SK-N-SH (cell line): ENCODE measurements at regions not wholly inside any gene's neighbourhood (a gene's known extent, or its start where the extent isn't known, plus 50 kb on each side); places are given as distances from the start of the nearest gene placed in this dataset.

Experiments
- CTCF ChIA-PET: fragments of 300-600, 350-600 bp; formaldehyde crosslinking; extraction: SDS; loops from one replicate; lab custom pipeline; 2021; lab: Yijun Ruan, JAX
- POLR2A ChIA-PET: fragments of 350-600 bp; sonication (Branson Sonifier 250); formaldehyde crosslinking; extraction: SDS; loops from one replicate; lab custom pipeline; 2020; ENCODE audit warnings: antibody characterized with exemption, inconsistent platforms; lab: Yijun Ruan, JAX
- DNase-seq: peaks from one replicate; pipeline ENCODE4 v3.0.0; 2012
- H2AFZ ChIP-seq: fragments of 200-600 bp; sonication (generic); 2 replicates; pipeline ENCODE4 v1.8.1; 2016; ENCODE audit warnings: antibody characterized with exemption, mild to moderate bottlenecking, low read depth
- H3F3A ChIP-seq: fragments of 200-600 bp; sonication (generic); replicated peaks from 2 replicates; pipeline ENCODE3; 2016; ENCODE audit warnings: antibody characterized with exemption, mild to moderate bottlenecking; ENCODE audit not compliant: insufficient read depth
- H3K27ac ChIP-seq, 2 experiments: fragments of 200-500 bp in 1 of 2; fragments of 200-600 bp in 1 of 2; sonication (Bioruptor generic) in 1 of 2; sonication (generic), shearing (Covaris generic) in 1 of 2; 2 replicates each; pipeline versions ENCODE4 v1.5.1 to v1.6.1; 2014 to 2016; ENCODE audit warnings: low read depth in 2 of 2, inconsistent platforms in 1 of 2, low read length in 1 of 2, mild to moderate bottlenecking in 1 of 2, mixed read lengths in 1 of 2
- H3K27me3 ChIP-seq: fragments of 200-600 bp; sonication (generic), shearing (Covaris generic); 2 replicates; pipeline ENCODE4 v1.6.1; 2016; ENCODE audit warnings: mixed run types; ENCODE audit not compliant: insufficient read depth
- H3K36me3 ChIP-seq, 2 experiments: fragments of 200-500 bp in 1 of 2; fragments of 200-600 bp in 1 of 2; sonication (Bioruptor generic) in 1 of 2; sonication (generic) in 1 of 2; replicated peaks in 1 of 2; 2 replicates each; pipeline versions ENCODE3 to v1.5.1; 2014 to 2016; ENCODE audit warnings: low read length in 1 of 2, mild to moderate bottlenecking in 1 of 2; ENCODE audit not compliant: insufficient read depth in 2 of 2, control insufficient read depth in 1 of 2
- H3K4me1 ChIP-seq, 2 experiments: fragments of 200-500 bp in 1 of 2; fragments of 200-600 bp in 1 of 2; sonication (Bioruptor generic) in 1 of 2; sonication (generic), shearing (Covaris generic) in 1 of 2; 2 replicates each; pipeline versions ENCODE4 v1.5.1 to v1.6.1; 2014 to 2016; ENCODE audit warnings: low read depth in 1 of 2, low read length in 1 of 2, mixed run types in 1 of 2; ENCODE audit not compliant: insufficient read depth in 2 of 2, control insufficient read depth in 1 of 2
- H3K4me2 ChIP-seq: fragments of 200-600 bp; sonication (generic), shearing (Covaris generic); 2 replicates; pipeline ENCODE4 v1.6.1; 2017; ENCODE audit warnings: mixed run types
- H3K4me3 ChIP-seq, 2 experiments: fragments of 200-500 bp in 1 of 2; fragments of 200-600 bp in 1 of 2; sonication (Bioruptor generic) in 1 of 2; sonication (generic), shearing (Covaris generic) in 1 of 2; 2 replicates each; pipeline versions ENCODE4 v1.5.1 to v1.8.1; 2014 to 2016; ENCODE audit warnings: low read depth in 2 of 2, inconsistent platforms in 1 of 2, low read length in 1 of 2, mild to moderate bottlenecking in 1 of 2, mixed read lengths in 1 of 2, moderate library complexity in 1 of 2
- H3K79me2 ChIP-seq: fragments of 200-600 bp; sonication (generic); 2 replicates; pipeline ENCODE4 v1.8.1; 2017; ENCODE audit warnings: mild to moderate bottlenecking; ENCODE audit not compliant: insufficient read depth
- H3K9ac ChIP-seq: fragments of 200-600 bp; sonication (generic); 2 replicates; pipeline ENCODE4 v1.6.1; 2017; ENCODE audit warnings: mixed run types
- H3K9me2 ChIP-seq: fragments of 200-600 bp; sonication (generic); 2 replicates; pipeline ENCODE4 v1.6.1; 2017; ENCODE audit warnings: mixed run types
- H3K9me3 ChIP-seq: fragments of 200-600 bp; sonication (generic); 2 replicates; pipeline ENCODE4 v1.6.1; 2017; ENCODE audit warnings: mixed run types, mild to moderate bottlenecking, moderate library complexity
- H4K20me1 ChIP-seq: fragments of 200-600 bp; sonication (generic); 2 replicates; pipeline ENCODE4 v1.6.1; 2017; ENCODE audit warnings: mild to moderate bottlenecking, mixed run types; ENCODE audit not compliant: insufficient read depth
- CHD2 ChIP-seq: fragments of 150-350 bp; IDR thresholded peaks from 2 replicates; pipeline ENCODE4 v1.6.1; 2018; ENCODE audit warnings: low read length; ENCODE audit not compliant: partially characterized antibody
- ELF1 ChIP-seq: IDR thresholded peaks from 2 replicates; pipeline ENCODE4 v1.4.0; 2012
- EZH2phosphoT487 ChIP-seq: fragments of 200-600 bp; sonication (generic); IDR thresholded peaks from 2 replicates; pipeline ENCODE4 v1.6.1; 2017; ENCODE audit warnings: low read depth, mixed run types, mild to moderate bottlenecking, antibody characterized with exemption, moderate library complexity, borderline replicate concordance
- GABPA ChIP-seq: IDR thresholded peaks from 2 replicates; pipeline ENCODE4 v1.4.0; 2012; ENCODE audit warnings: low read depth, mild to moderate bottlenecking
- IRF3 ChIP-seq: fragments of 150-350 bp; IDR thresholded peaks from 2 replicates; pipeline ENCODE4 v1.6.1; 2016; ENCODE audit warnings: mild to moderate bottlenecking, low read depth, low read length
- MEF2A ChIP-seq: IDR thresholded peaks from 2 replicates; pipeline ENCODE4 v1.4.0; 2012; ENCODE audit warnings: low read depth, borderline replicate concordance
- NFIC ChIP-seq: IDR thresholded peaks from 2 replicates; pipeline ENCODE4 v1.4.0; 2012; ENCODE audit warnings: borderline replicate concordance
- RAD21 ChIP-seq: IDR thresholded peaks from 2 replicates; pipeline ENCODE4 v1.6.1; 2012; ENCODE audit warnings: mild to moderate bottlenecking, low read length
- RFX5 ChIP-seq: IDR thresholded peaks from 2 replicates; pipeline ENCODE4 v1.6.1; 2012; ENCODE audit warnings: mild to moderate bottlenecking, improper control_type of control experiment, low read length
- SIN3A ChIP-seq: IDR thresholded peaks from 2 replicates; pipeline ENCODE4 v1.6.1; 2012; ENCODE audit warnings: low read depth, mild to moderate bottlenecking, low read length, moderate library complexity, borderline replicate concordance
- SMC3 ChIP-seq: IDR thresholded peaks from 2 replicates; pipeline ENCODE4 v1.6.1; 2012; ENCODE audit warnings: low read depth, low read length, improper control_type of control experiment
- TAF1 ChIP-seq: IDR thresholded peaks from 2 replicates; pipeline ENCODE4 v1.6.1; 2012; ENCODE audit warnings: low read depth, mild to moderate bottlenecking, low read length, moderate library complexity, borderline replicate concordance
- USF2 ChIP-seq: fragments of 150-350 bp; IDR thresholded peaks from 2 replicates; pipeline ENCODE4 v1.6.1; 2017; ENCODE audit warnings: antibody characterized with exemption, low read length, low read depth, borderline replicate concordance
- WGBS: methylation state at CpG from one replicate; pipeline ENCODE4 v1.1.6; 2017; ENCODE audit warnings: low lambda C conversion rate; 5-methylcytosine and 5-hydroxymethylcytosine counted together
- TF ChIP-seq, protein P1 (sequence below): IDR thresholded peaks from 2 replicates; pipeline ENCODE4 v1.4.0; 2012; ENCODE audit warnings: low read depth
- TF ChIP-seq, protein P2 (sequence below): IDR thresholded peaks from 2 replicates; pipeline ENCODE4 v1.4.0; 2012; ENCODE audit warnings: low read depth, borderline replicate concordance
- TF ChIP-seq, protein P3 (sequence below): fragments of 200-600 bp; sonication (generic); IDR thresholded peaks from 2 replicates; pipeline ENCODE4 v1.6.1; 2017; ENCODE audit warnings: antibody characterized with exemption, mild to moderate bottlenecking, moderate library complexity

GRCh38 chr12:69115951-69116350, 123.4 kb upstream of the CPSF6 start:
- H3K9me3 ChIP-seq, result no peaks in the 10 kb centered on the region
- ChIA-PET CTCF (no interaction called here), POLR2A (no interaction called here)

DNA sequence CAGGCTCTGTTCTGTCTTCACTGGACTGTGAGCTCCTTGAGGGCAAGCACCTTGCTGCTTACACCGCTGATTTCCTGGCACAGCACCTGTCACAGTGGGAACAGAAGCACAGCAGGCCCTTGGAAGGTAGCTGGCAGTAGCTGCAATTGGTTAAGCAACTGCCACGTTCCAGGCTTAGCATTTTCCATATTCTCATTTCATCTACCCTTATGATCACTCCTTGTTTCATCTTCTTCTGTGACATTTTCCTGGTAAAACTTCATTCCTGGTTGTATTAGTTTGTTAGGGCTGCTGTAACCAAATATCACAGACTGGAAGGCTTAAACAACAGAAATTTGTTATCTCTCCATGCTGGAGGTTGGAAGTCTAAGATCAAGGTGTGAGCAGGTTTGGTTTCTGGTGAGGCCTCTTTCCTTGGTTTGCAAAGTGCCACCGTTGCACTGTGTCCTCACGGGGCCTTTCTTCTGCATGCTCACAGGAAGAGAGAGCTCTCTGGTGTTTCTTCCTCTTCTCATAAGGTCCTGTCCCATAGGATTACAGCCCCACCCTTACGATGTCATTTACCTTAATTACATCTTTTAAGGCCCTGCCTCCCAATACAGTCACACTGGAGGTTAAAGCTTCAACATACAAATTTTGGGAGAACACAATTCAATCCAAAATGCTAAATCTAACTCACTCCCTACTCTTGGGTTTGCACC, 121.7 kb upstream of the CPSF6 start:
- WGBS, result 19% methylated on average over 5 of the region's 5 CpGs
- no peak for DNase-seq
- Histone ChIP-seq H3K9me3 (no peaks in the 10 kb centered on the region), H3K36me3 (no peaks in the 10 kb centered on the region), H3K27ac (no peak overlapping the region), H2AFZ (no peak overlapping the region), H3K4me1 (no peaks in the 10 kb centered on the region), H3F3A (no peaks in the 10 kb centered on the region), H3K9me2 (no peaks in the 10 kb centered on the region), H3K79me2 (no peaks in the 10 kb centered on the region), H4K20me1 (no peaks in the 10 kb centered on the region), H3K9ac (no peak overlapping the region), H3K4me3 (no peak overlapping the region), H3K27me3 (no peaks in the 10 kb centered on the region; the same call in 1 of the 2 replicates), H3K4me2 (no peak overlapping the region)
- ChIA-PET POLR2A (interaction anchor here (0.6 kb wide), 1 partner anchor 12 kb away, joined by 6 read pairs; no protein-coding TSS in a partner anchor), CTCF (no interaction called here)
- TF ChIP-seq IRF3 (no peak), GABPA (no peak), MEF2A (no peak), CHD2 (no peak)
- TF ChIP-seq, protein P1, sequence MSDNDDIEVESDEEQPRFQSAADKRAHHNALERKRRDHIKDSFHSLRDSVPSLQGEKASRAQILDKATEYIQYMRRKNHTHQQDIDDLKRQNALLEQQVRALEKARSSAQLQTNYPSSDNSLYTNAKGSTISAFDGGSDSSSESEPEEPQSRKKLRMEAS, result no peak

More at GRCh38 chr12:69115951-69116350, 123.4 kb upstream of the CPSF6 start:
- Histone ChIP-seq H3K27me3 (no peaks in the 10 kb centered on the region; the same call in 1 of the 2 replicates), H3K4me3 (no peak overlapping the region), H3F3A (no peaks in the 10 kb centered on the region), H4K20me1 (no peaks in the 10 kb centered on the region), H3K36me3 (no peaks in the 10 kb centered on the region), H3K4me1 (no peaks in the 10 kb centered on the region), H2AFZ (no peak overlapping the region), H3K9ac (no peak overlapping the region), H3K79me2 (no peaks in the 10 kb centered on the region), H3K27ac (no peak overlapping the region)
- WGBS, result 44% methylated on average over 9 of the region's 9 CpGs
- no peak for DNase-seq
- TF ChIP-seq RAD21, result no peak
- TF ChIP-seq NFIC, result no peak
- TF ChIP-seq CHD2, result no peak
- no peak for TF ChIP-seq EZH2phosphoT487
- TF ChIP-seq, all 33 proteins: peak for 0
- Histone ChIP-seq H3K9me2 (no peaks in the 10 kb centered on the region), H3K4me2 (no peak overlapping the region)

DNA sequence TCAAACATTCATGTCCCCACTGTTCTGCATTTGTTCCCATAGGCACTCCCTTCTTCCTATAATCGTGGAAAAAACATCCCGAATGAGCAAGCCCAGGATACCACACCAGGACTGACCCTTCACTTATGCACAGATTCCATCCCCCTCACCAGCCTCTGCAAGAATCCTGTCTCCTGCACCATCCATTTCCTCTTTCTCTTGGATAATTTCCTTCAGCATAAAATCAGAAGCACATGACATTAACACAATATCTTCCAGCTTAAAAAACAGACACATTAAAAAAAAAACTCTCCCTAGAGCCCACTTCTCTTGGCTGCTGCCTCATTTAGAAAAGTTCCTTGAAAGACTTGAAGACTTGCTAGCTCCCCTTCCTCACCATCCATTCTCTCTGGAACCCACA, 120.9 kb upstream of the CPSF6 start:
- Histone ChIP-seq H3K4me2 (no peak overlapping the region), H3K4me1 (no peaks in the 10 kb centered on the region), H3K27ac (no peak overlapping the region), H3K9ac (no peak overlapping the region), H3F3A (no peaks in the 10 kb centered on the region), H2AFZ (no peak overlapping the region), H3K4me3 (no peak overlapping the region), H4K20me1 (no peaks in the 10 kb centered on the region), H3K79me2 (no peaks in the 10 kb centered on the region), H3K9me3 (no peaks in the 10 kb centered on the region), H3K27me3 (no peaks in the 10 kb centered on the region; the same call in 1 of the 2 replicates), H3K9me2 (no peaks in the 10 kb centered on the region), H3K36me3 (no peaks in the 10 kb centered on the region)
- no peak for DNase-seq
- 14% methylated on average over 2 of the region's 2 CpGs for WGBS
- ChIA-PET CTCF (no interaction called here), POLR2A (no interaction called here)
- TF ChIP-seq TAF1, result no peak
- no peak for TF ChIP-seq ELF1
- no peak for TF ChIP-seq SIN3A
- TF ChIP-seq NFIC, result no peak
- no peak for TF ChIP-seq USF2
- TF ChIP-seq SMC3, result no peak
- no peak for TF ChIP-seq RFX5
- TF ChIP-seq, protein P2, sequence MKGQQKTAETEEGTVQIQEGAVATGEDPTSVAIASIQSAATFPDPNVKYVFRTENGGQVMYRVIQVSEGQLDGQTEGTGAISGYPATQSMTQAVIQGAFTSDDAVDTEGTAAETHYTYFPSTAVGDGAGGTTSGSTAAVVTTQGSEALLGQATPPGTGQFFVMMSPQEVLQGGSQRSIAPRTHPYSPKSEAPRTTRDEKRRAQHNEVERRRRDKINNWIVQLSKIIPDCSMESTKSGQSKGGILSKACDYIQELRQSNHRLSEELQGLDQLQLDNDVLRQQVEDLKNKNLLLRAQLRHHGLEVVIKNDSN, result no peak
- TF ChIP-seq GABPA, result no peak
- no peak for TF ChIP-seq CHD2
- no peak for TF ChIP-seq MEF2A
- TF ChIP-seq, protein P3, sequence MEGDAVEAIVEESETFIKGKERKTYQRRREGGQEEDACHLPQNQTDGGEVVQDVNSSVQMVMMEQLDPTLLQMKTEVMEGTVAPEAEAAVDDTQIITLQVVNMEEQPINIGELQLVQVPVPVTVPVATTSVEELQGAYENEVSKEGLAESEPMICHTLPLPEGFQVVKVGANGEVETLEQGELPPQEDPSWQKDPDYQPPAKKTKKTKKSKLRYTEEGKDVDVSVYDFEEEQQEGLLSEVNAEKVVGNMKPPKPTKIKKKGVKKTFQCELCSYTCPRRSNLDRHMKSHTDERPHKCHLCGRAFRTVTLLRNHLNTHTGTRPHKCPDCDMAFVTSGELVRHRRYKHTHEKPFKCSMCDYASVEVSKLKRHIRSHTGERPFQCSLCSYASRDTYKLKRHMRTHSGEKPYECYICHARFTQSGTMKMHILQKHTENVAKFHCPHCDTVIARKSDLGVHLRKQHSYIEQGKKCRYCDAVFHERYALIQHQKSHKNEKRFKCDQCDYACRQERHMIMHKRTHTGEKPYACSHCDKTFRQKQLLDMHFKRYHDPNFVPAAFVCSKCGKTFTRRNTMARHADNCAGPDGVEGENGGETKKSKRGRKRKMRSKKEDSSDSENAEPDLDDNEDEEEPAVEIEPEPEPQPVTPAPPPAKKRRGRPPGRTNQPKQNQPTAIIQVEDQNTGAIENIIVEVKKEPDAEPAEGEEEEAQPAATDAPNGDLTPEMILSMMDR, result no peak
